ENCODE measurements at regions not wholly inside any gene's neighbourhood (a gene's known extent, or its start where the extent isn't known, plus 50 kb on each side); places are given as distances from the start of the nearest gene placed in this dataset.
A peak's percentile ranks its signal among the peaks of the same experiment; 100 is the strongest.
"Not testable (repeated sequence)": the region's sequence is repeated elsewhere in the genome, so short reads cannot be mapped to it uniquely, and the experiment has no call there.

DNA sequence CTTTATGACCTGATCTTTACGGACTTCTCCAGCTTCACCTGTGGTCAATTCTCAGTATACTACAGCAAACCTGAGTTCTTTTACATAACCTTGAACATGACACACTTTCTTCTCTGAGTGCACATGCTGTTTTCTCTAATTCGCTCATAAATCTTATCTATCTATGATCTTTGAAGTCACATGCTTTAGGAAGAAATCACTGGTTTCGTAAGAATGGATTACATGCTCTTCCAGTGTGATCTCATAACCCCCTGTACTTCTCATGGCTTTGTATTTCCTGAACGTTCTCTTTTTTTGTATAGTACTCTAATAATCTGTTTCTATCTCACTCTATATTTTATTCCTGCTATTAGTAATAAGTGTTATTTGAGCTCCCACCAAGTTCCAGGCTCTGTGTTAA is 1165.2 kb downstream of the TBL1XR1 start:
- DNase-seq: no peak

- DNase-seq: not testable (repeated sequence)
These were observed 1157.1 kb downstream of the NAALADL2 start for GRCh38 chr3:176016203-176016602.

GRCh38 chr3:176015228-176015627 is 1156.1 kb downstream of the NAALADL2 start:
- DNase-seq: not testable (repeated sequence)

DNA sequence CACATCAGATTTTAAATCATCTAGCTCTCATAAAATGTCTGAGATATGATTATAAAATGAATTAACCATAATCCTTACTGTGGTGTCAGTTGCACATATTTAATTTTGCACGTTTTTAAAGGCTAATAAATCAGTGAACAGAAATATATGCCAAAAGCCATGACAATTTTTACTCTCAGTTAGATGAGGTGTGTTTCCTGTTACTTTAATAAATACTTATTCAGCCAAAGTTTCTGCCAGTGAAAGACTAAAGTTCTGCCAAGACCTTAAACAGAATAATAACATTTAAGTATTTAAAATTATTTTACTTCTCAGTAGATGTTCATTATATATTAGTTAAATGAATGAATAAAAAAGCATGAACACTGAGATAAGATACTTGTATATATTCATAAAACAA is 1150.1 kb downstream of the NAALADL2 start:
- no peak for DNase-seq

DNA sequence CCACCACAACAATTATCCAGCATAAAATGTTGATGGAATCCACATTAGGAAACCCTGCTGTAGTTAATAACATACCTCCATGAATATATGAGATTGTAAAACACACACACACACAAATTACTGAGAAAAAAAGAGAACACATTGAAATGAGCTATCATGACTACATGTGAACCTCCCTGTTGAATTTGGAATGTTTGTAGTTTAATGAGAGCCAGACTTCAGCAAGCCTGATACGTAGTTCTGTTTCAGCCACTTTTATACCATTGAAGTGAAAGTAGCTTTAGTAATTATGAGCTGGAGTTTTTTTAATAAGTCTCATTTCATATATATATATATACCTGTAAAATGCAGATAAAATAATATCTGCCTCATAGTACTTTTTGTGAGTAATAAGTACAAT is 1146.4 kb downstream of the NAALADL2 start:
- DNase-seq: no peak

DNA sequence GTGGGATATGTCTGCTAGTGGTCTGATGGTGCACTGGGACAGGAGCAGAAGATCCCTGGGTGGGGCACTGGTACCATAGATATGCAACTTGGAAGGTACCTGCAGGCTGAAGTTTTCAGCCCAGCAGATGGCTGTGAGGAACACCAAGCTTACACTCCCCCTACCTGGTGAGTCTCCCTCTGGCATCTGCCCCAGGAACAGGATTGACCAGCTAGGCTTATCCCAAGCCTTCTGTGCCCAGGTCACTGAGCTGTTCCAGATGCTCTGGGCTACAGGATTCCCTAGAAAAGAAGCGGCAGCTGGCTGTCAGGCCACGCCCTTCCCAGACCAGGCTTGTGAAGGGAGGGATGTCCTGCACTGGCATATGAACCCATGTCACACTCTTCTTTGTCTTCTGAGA is 1130.0 kb downstream of the NAALADL2 start:
- DNase-seq: no peak

DNA sequence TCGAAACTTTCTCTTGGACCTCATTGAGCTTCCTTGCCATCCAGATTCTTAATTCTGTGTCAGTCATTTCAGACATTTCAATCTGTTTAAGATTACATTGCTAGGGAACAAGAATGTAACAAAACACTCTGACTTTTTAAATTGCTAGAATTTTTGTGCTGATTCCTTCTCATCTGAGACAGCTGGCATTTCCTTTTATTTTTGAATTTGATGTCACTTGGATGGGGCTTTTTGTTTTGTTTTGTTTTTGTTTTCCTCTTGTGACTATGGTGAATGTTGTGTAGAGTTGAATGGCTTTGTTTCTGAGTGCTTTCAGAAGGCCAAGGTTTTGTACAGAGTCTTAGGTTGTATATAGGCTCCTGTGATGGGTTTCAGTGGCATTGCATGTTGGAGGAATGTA is 1129.3 kb downstream of the NAALADL2 start:
- DNase-seq: no peak

- no peak for DNase-seq
These were observed 1126.6 kb downstream of the NAALADL2 start for GRCh38 chr3:175985781-175986180.

- DNase-seq: no peak
These were observed 1124.2 kb downstream of the NAALADL2 start for GRCh38 chr3:175983379-175983778.

DNA sequence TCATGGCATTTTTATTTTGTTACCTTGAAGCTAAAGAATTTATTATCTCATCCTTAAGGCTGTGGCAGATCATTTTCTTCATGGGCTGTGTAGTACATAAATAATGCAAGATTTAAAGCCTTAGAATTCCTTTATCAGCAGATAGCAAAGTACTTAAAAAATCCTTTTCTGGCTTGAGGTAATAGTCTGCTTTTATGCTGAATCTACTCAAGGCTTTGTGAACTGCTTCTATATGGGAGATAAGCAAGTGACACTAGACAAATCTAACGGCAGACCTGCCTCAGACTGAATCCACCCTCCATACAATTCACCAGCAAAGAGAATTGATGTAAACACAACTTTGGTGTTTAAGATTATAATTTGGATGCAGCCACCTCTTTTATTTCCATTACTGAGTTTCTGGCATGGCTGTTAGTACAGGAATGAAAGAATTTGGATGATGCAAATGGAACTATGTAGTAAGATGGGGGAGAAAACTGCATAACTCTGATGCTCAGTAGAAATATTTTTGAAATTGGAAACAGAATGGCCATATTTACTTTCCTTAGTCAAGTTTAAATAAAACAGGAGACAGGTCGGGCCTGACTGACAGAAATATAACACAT is 1121.5 kb downstream of the NAALADL2 start:
- no peak for DNase-seq

DNA sequence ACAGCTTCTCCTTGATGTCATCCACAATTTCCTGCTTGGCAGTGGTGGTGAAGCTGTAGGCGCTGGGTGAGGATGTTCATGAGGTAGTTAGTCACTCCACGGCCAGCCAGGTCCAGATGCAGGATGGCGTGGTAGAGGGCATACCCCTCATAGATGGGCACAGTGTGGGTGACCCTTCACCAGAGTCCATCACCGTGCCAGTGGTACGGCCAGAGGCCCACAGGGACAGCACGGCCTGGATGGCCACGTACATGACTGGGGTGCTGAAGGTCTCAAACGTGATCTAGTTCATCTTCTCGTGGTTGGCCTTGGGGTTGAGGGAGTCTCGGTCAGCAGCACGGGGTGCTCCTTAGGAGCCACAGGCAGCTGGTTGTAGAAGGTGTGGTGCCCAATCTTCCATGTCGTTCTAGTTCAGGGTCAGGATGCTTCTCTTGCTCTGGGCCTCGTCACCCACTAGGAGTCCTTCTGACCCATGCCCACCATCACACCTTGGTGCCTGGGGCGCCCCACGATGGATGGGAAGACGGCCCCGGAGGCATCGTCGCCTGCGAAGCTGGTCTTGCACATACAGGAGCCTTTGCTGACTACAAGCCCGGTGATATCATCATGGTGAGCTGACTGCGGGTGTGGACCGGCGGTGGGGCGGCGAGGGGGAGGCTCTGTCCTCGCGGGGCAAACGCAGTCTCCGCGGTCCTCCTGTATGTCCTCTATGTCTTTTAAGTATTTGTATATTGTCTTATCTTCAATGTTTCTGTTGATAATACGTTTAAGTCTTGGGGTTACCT is 1119.0 kb downstream of the NAALADL2 start:
- no peak for DNase-seq

DNA sequence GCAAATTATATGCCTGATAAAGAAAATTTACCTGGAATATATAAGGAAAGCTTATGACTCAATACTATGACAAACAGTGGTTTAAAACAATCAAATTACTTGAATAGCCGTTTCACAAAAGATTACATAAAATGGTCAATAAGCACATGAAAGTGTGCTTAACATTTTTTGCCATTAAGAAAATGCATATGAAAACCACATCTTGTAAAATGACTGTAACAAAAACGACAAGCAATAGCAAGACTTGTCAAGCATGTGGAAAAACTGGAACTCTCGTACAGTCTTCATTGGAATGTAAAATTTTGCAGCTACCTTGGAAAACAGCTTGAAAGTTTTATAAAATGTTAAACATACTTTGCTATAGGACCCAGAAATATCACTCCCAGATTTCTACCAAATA is 1110.3 kb downstream of the NAALADL2 start:
- DNase-seq: no peak

DNA sequence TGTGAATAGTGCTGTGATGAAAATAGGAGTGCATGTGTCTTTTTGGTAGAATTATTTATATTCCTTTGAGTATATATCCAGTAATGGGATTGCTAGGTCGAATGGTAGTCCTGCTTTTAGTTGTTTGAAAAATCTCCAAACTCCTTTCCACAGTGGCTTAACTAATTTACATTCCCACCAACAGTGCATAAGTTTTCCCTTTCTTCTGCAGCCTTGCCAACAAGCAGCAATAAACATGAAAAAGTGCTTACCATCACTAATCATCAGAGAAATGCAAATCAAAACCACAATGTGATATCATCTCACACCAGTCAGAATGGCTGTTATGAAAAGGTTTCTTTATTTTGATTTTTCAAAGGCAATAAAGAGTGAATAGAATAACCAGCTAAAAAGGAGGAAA is 1105.9 kb downstream of the NAALADL2 start:
- no peak for DNase-seq

DNA sequence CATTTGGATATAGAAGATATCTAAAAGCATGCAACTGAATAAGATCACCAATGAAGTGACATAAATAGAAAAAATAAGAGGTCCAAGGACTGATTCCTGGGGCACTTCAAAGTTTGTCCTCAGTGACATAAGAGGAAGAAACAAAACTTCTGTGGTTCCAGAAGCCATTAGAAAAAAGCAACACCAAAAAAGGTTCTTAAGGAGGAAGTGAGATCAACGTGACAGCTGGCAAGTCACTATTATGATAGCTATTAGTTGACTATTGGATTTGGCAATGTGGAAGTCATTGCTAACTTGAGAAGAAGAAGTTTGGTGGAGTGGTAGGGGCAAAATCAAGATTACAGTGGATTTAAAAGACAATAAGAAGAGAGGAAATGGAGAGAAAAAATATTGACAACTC is 1098.3 kb downstream of the NAALADL2 start:
- no peak for DNase-seq

GRCh38 chr3:175956964-175957363 is 1097.8 kb downstream of the NAALADL2 start:
- no peak for DNase-seq

GRCh38 chr3:175951047-175951694 is 1092.0 kb downstream of the NAALADL2 start:
- DNase-seq: no peak

- no peak for DNase-seq
These were observed 1088.9 kb downstream of the NAALADL2 start for GRCh38 chr3:175948041-175948440.

DNA sequence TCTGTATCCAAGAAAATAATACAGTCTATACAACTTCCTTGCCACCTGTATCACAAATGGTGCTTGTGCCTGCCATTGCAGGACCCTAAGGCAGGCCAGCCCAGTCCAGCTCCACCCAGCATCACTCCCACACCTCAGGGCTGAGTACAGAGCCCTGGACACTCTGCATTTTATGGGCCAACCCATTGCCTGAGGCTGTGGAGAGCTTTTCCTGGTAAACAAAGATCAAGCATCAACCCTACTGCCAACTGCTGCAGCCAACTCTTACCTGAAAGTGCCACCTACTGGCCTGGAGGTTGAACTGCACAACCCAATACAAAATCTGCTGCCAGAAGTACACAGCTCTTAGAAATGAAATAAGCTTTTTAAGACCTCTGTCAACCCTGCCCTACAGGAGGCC is 1082.2 kb downstream of the NAALADL2 start:
- peak; percentile 3 for DNase-seq

GRCh38 chr3:175940881-175941280 is 1081.7 kb downstream of the NAALADL2 start:
- DNase-seq: no peak

DNA sequence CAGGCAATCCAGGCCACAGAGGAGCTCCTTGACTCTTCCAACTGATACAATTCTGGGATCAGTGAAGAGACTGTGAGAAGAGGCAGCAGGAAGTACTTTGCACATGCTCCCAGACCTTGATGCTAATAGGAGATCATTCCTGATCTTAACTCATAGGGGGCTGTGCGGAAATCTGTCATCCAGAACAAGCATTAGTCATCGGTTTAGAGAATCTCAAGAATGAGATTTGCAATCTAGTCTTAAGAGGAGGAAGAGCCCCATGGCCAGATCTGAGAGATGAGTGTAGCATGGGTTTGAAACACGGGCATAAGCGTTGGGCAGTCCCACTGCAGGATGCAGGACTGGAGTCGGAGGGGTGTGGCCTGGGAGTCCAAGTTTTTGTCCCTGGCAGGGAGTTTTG is 1081.1 kb downstream of the NAALADL2 start:
- DNase-seq: no peak

GRCh38 chr3:175937367-175937766 is 1078.2 kb downstream of the NAALADL2 start:
- not testable (repeated sequence) for DNase-seq

DNA sequence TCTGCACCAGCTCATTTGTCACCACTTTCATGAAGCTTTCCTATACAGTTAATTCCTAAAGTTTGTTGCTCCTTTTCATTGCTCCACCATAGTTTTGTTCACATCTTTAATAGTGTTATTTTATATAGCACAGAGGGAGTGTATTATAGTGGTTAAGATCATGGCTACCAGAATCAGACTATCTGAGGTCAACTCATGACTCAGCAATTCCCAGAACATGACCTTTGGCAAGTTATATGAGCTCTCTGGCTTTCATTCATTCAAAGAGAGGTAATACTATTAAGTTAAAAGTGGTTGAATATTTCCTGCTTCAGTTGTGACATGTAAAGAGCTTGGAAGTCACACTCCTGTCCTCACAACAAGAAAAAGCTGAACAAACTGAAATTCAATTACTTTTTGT is 1073.5 kb downstream of the NAALADL2 start:
- no peak for DNase-seq

GRCh38 chr3:175919133-175919532 is 1060.0 kb downstream of the NAALADL2 start:
- no peak for DNase-seq

Measured in stimulated activated CD4-positive, alpha-beta T cell treated with anti-CD3 and anti-CD28 coated beads, Interleukin-15, amount 100 ng/mL, for 24 hours (primary cell).